ENCODE measurements at regions not wholly inside any gene's neighbourhood (a gene's known extent, or its start where the extent isn't known, plus 50 kb on each side); places are given as distances from the start of the nearest gene placed in this dataset.
"Not testable (repeated sequence)": the region's sequence is repeated elsewhere in the genome, so short reads cannot be mapped to it uniquely, and the experiment has no call there.

GRCh38 chr6:147651-148050 lies 144.6 kb upstream of the DUSP22 start:
- H4K20me1 ChIP-seq, H3K4me1 ChIP-seq, H3K9ac ChIP-seq, H3K4me3 ChIP-seq, H3K27ac ChIP-seq, H3K27me3 ChIP-seq, H3K36me3 ChIP-seq, H3K4me2 ChIP-seq, H3K9me3 ChIP-seq: not testable (repeated sequence)

- H3K27ac ChIP-seq, H3K4me3 ChIP-seq, H3K9ac ChIP-seq, H3K4me1 ChIP-seq, H4K20me1 ChIP-seq, H3K27me3 ChIP-seq, H3K36me3 ChIP-seq, H3K9me3 ChIP-seq, H3K4me2 ChIP-seq: not testable (repeated sequence)
Observed at GRCh38 chr6:148051-148984, 144.0 kb upstream of the DUSP22 start.

GRCh38 chr6:150147-150546 lies 142.1 kb upstream of the DUSP22 start:
- not testable (repeated sequence) for H3K9me3 ChIP-seq, H3K4me2 ChIP-seq, H3K27ac ChIP-seq, H4K20me1 ChIP-seq, H3K9ac ChIP-seq, H3K4me3 ChIP-seq, H3K4me1 ChIP-seq, H3K27me3 ChIP-seq, H3K36me3 ChIP-seq

GRCh38 chr6:152436-152835 lies 139.9 kb upstream of the DUSP22 start:
- H3K9ac ChIP-seq, H3K27me3 ChIP-seq, H3K4me3 ChIP-seq, H3K36me3 ChIP-seq, H3K9me3 ChIP-seq, H3K27ac ChIP-seq, H4K20me1 ChIP-seq, H3K4me2 ChIP-seq: not testable (repeated sequence)
- peaks cover 12% of the 10 kb centered on the region for H3K4me1 ChIP-seq

GRCh38 chr6:153026-153425 lies 139.3 kb upstream of the DUSP22 start:
- not testable (repeated sequence) for H3K36me3 ChIP-seq, H3K27ac ChIP-seq, H3K9me3 ChIP-seq, H3K4me2 ChIP-seq, H4K20me1 ChIP-seq, H3K4me3 ChIP-seq, H3K27me3 ChIP-seq, H3K9ac ChIP-seq
- H3K4me1 ChIP-seq: peaks cover 15% of the 10 kb centered on the region

GRCh38 chr6:153867-154266 lies 138.4 kb upstream of the DUSP22 start:
- not testable (repeated sequence) for H3K9ac ChIP-seq, H3K4me3 ChIP-seq, H4K20me1 ChIP-seq, H3K27ac ChIP-seq, H3K36me3 ChIP-seq, H3K4me2 ChIP-seq, H3K27me3 ChIP-seq, H3K9me3 ChIP-seq
- peaks cover 15% of the 10 kb centered on the region for H3K4me1 ChIP-seq

- not testable (repeated sequence) for H3K9ac ChIP-seq, H3K4me2 ChIP-seq, H4K20me1 ChIP-seq, H3K4me3 ChIP-seq, H3K27ac ChIP-seq, H3K9me3 ChIP-seq, H3K27me3 ChIP-seq, H3K36me3 ChIP-seq
- peaks cover 15% of the 10 kb centered on the region for H3K4me1 ChIP-seq
Observed at GRCh38 chr6:154321-155092, 137.8 kb upstream of the DUSP22 start.

- no peaks in the 10 kb centered on the region for H3K36me3 ChIP-seq
- peaks cover 15% of the 10 kb centered on the region for H3K4me1 ChIP-seq
- no peak overlapping the region for H3K4me2 ChIP-seq
- no peaks in the 10 kb centered on the region for H3K27me3 ChIP-seq
- no peaks in the 10 kb centered on the region for H3K9me3 ChIP-seq
- no peak for TF ChIP-seq Cebpa-rat (IDR thresholded peaks at IDR 0.05)
- no peak overlapping the region for H3K4me3 ChIP-seq
- no peaks in the 10 kb centered on the region for H4K20me1 ChIP-seq
- H3K27ac ChIP-seq: no peak overlapping the region
- no peak overlapping the region for H3K9ac ChIP-seq
Observed at GRCh38 chr6:156010-156409, 136.3 kb upstream of the DUSP22 start.

- H3K27me3 ChIP-seq, H3K9me3 ChIP-seq, H3K4me3 ChIP-seq, H3K27ac ChIP-seq, H3K9ac ChIP-seq, H4K20me1 ChIP-seq, H3K36me3 ChIP-seq: not testable (repeated sequence)
- H3K4me2 ChIP-seq: peak overlapping the region; percentile 44
- H3K4me1 ChIP-seq: peaks cover 15% of the 10 kb centered on the region
Observed at GRCh38 chr6:156441-157140, 135.7 kb upstream of the DUSP22 start.

GRCh38 chr6:157176-157575 lies 135.1 kb upstream of the DUSP22 start:
- H3K9me3 ChIP-seq, H3K4me3 ChIP-seq, H3K36me3 ChIP-seq, H3K27ac ChIP-seq, H3K27me3 ChIP-seq, H4K20me1 ChIP-seq, H3K9ac ChIP-seq: not testable (repeated sequence)
- Histone ChIP-seq H3K4me1 (peaks cover 15% of the 10 kb centered on the region), H3K4me2 (peak overlapping the region; percentile 44; the same call in 1 of the 2 replicates)

- H3K4me2 ChIP-seq, H4K20me1 ChIP-seq, H3K4me3 ChIP-seq, H3K27ac ChIP-seq, H3K9ac ChIP-seq, H3K27me3 ChIP-seq, H3K9me3 ChIP-seq, H3K36me3 ChIP-seq: not testable (repeated sequence)
- peaks cover 35% of the 10 kb centered on the region for H3K4me1 ChIP-seq
Observed at GRCh38 chr6:161657-162056, 130.6 kb upstream of the DUSP22 start.
